HG03460 (cell line): ENCODE measurements at regions not wholly inside any gene's neighbourhood (a gene's known extent, or its start where the extent isn't known, plus 50 kb on each side); places are given as distances from the start of the nearest gene placed in this dataset.
"Not testable (repeated sequence)": the region's sequence is repeated elsewhere in the genome, so short reads cannot be mapped to it uniquely, and the experiment has no call there.

ENCODE experiments used
- ATAC-seq: cut with Tn5 transposase; IDR thresholded peaks from one replicate; pipeline ENCODE4 v1.9.1; 2021; ENCODE audit not compliant: unreplicated experiment

DNA sequence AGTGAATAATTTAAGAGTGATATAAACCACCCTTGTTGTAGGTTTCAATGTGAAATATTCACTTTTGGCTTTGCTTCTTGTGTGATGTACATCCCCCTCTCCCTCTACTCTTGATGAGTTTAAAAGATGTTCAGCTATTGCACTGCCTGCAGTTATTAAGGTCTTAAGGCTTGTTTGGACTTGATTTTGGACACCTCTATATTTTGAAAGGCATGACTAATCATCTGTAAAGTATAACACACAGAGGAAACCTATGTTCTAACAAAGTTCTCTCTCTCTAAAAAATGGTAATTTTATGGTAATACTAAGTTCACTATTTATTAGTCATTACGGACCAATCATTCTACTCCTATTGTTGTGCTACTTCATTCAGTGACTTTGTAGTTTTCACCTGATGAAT, 1719.9 kb downstream of the GRIK2 start:
- no peak for ATAC-seq

- ATAC-seq: no peak
These were observed 1714.5 kb downstream of the GRIK2 start for GRCh38 chr6:103107985-103108384.

GRCh38 chr6:103105686-103106085, 1712.2 kb downstream of the GRIK2 start:
- ATAC-seq: no peak

DNA sequence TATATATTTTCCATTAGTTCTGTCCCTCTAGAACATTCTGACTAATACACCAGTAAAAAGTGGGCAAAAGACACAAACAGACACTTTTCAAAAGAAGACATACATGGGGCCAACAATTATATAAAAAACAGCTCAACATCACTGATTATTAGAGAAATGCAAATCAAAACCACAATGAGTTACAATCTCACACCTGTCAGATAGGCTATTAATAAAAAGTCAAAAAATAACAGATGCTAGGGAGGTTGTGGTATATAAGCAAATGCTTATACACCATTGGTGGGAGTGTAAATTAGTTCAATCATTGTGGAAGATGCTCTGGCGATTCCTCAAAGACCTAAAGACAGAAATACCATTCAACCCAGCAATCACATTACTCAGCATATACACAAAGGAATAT, 1707.8 kb downstream of the GRIK2 start:
- no peak for ATAC-seq

- ATAC-seq: not testable (repeated sequence)
These were observed 1698.9 kb downstream of the GRIK2 start for GRCh38 chr6:103092414-103092813.

GRCh38 chr6:103085801-103086200, 1692.3 kb downstream of the GRIK2 start:
- ATAC-seq: no peak

DNA sequence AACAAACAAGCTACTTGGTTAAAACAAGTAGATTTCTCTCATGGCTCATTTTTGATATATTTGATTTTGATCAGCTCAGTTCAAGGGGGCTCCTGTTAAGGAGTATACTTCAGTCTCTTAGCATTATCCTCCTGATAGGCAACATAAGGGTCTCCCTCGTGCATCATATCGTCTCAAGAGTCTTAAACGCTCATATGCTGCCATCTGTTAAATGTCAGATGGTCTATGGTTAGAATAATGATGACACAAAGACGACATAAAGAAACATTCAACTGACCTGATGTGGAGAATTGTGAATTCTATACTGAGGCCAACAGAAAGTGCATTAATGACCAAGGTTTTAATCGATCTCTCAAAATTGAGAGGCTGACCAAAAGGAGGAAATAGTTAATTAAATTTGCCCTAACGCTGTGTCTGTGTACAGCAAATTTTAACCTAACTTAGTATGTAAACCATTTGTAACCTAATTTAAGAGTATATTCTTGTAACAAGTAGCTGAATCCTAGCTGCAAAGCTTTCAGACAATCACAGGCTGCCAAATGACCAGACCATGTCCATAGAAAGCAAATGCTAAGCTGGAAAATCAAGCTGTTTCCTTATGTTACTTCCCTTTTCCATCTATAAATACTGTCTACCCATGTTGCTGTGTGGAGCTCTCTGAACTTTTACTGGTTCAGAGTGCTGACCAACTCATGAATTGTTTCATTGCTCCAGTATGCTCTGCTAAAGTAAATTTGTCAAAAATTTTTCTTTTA, 1688.5 kb downstream of the GRIK2 start:
- ATAC-seq: no peak

DNA sequence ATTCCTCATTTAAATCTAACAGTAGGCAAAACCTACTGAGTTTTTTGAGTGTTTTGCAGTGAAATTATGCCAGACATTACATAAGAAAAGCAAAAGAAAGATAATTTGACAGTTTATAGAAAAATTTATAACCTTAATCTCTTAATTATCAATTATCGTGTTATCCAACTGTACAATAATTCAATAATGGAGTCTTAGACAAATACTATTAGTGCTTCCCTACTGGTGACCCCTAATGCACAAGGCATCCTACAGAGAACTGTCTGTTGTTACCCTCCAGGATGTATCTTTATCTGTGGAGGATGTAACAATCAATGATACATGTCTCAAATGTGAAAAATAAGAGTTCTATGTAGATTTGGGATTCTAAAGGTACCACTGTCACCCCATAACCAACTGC, 1687.6 kb downstream of the GRIK2 start:
- ATAC-seq: no peak

GRCh38 chr6:103080497-103080896, 1687.0 kb downstream of the GRIK2 start:
- no peak for ATAC-seq

- no peak for ATAC-seq
These were observed 1686.4 kb downstream of the GRIK2 start for GRCh38 chr6:103079867-103080266.

- no peak for ATAC-seq
These were observed 1668.6 kb downstream of the GRIK2 start for GRCh38 chr6:103062136-103062535.

DNA sequence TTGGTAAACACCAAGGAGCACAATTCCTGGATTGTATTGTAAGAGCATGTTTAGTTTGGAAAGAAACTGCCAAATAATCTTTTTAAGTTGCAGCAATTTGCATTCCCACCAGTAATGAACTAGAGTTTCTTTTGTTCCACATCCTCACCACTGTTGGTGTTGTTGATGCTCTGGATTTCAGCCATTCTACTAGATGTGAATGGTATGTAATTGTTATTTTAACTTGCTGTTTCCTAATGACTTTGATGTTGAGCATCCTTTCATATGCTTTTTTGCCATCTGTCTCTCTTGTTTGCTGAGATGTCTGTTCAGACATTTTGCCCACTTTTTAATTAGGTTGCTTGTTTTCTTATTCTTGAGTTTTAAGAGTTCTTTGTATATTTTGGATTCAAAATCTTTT, 1654.1 kb downstream of the GRIK2 start:
- ATAC-seq: no peak

DNA sequence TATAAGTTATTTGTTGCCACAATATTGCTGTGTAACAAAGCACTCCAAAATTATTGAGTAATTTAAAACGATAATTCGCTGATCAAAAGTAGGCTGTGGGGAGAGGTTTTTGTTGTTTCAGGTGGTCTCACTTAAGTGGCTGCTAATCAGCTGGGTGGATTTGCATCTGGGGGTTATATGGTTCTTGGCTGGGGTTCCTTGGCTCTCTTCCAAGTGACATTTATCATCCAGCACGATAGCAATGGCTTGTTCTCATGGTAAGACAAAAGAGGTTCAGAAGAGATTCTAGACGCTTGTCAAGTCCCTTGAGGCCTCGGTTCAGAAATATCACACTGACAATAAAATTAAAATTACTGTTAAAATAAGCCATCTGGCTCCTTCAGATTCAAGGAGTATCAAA, 1648.8 kb downstream of the GRIK2 start:
- no peak for ATAC-seq

- no peak for ATAC-seq
These were observed 1643.3 kb downstream of the GRIK2 start for GRCh38 chr6:103036846-103037245.

- no peak for ATAC-seq
These were observed 1633.9 kb downstream of the GRIK2 start for GRCh38 chr6:103027271-103027931.

- no peak for ATAC-seq
These were observed 1624.9 kb downstream of the GRIK2 start for GRCh38 chr6:103018426-103018825.

GRCh38 chr6:103017878-103018277, 1624.4 kb downstream of the GRIK2 start:
- ATAC-seq: no peak

GRCh38 chr6:103011605-103012004, 1618.1 kb downstream of the GRIK2 start:
- ATAC-seq: no peak

GRCh38 chr6:103002282-103002681, 1608.8 kb downstream of the GRIK2 start:
- ATAC-seq: no peak

DNA sequence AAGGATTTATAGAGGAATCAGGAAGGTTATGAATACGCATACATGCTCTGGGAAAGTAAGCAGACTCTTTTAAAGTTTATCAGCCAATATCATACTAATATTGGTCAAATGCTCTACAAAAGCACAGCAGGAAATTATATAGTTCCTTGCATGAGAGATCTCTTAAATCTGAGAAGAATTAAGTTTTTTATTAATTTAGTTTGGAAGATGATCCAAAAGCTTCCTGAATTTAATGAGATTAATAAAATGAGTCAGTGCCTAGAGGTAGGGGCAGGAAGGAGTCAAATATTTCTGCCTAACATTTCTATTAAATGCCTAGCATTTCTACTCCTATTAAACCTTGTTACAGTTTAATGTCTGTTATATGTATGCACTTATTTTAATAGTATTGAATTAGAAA, 1608.2 kb downstream of the GRIK2 start:
- ATAC-seq: no peak

- no peak for ATAC-seq
These were observed 1607.2 kb downstream of the GRIK2 start for GRCh38 chr6:103000688-103001087.

DNA sequence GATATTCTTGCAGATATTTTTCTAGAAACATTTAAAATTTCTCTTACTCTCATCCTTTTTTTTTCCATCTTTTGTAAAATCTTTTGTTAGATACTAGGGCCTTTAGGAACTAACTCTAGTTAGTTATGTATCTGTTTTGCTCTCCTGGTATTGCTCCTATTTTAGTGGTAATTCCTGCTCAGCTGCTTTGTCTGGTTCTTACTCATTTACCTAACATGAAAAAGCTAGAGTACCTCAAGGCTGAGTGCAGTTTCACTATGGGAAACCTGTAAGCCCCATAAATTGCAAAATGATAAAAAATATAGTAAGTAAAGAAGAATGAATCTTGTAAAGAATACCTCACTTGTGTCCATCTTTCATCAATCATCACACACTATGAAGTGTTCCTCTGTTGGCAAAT, 1602.0 kb downstream of the GRIK2 start:
- ATAC-seq: no peak

DNA sequence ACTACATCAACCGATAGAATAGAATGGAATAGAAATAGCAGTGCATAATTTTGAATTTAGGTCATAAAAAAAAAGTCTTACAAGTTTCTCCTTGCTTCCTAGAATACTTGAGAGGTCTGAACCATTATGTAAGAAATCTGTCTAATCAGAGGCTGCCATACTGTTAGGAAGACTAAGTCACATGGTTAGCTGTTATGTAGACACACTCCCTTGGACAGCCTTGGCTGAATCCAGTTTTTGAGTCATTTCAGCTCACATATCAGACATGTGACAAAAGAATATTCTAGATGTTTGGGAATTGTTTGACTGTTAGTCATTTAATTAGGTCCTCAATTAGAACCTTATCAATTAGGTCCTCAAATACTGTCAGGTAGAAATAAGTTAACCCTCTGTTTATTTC, 1601.4 kb downstream of the GRIK2 start:
- no peak for ATAC-seq
